ENCODE measurements at regions not wholly inside any gene's neighbourhood (a gene's known extent, or its start where the extent isn't known, plus 50 kb on each side); places are given as distances from the start of the nearest gene placed in this dataset.
"Not testable (repeated sequence)": the region's sequence is repeated elsewhere in the genome, so short reads cannot be mapped to it uniquely, and the experiment has no call there.

DNA sequence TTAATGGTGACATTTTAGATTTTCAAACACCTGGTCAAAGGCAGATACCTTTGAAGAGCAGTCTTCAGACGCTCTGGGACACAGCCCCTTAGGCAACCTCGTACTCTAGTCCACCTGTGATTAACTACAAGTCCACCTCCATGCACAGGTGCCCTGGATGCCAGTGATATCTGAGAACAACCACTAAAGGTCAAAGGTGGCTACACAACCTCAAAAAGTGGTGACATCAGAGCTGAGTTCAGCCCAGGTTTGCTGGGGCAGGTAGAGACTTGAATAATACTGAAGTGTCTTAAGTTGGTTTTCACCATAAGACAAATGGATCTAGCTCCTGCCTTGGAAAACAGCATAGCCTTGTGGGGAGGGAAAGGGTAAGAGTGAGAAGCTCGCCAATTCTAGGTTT is 143.4 kb upstream of the ADO start:
- DNase-seq = no peak

DNA sequence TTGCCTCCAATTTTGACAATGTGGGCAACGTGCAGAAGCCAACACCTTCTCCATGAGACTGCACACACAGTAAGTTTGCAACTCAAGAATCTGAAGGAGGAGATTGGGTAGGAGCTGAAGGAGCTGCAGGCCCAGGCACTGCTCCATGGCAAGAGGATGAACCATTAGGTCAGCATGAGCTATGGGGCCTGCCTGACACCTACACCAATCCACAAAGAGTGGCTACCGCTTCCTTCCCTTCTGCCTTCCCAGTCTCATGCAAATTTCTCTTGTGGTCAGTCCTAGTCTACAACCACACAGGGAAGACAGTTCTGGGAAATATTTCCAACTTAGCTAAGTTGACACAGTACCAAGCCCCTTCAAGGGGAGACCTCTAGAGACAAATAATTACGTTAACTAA is 142.0 kb upstream of the ADO start:
- DNase-seq = no peak

DNA sequence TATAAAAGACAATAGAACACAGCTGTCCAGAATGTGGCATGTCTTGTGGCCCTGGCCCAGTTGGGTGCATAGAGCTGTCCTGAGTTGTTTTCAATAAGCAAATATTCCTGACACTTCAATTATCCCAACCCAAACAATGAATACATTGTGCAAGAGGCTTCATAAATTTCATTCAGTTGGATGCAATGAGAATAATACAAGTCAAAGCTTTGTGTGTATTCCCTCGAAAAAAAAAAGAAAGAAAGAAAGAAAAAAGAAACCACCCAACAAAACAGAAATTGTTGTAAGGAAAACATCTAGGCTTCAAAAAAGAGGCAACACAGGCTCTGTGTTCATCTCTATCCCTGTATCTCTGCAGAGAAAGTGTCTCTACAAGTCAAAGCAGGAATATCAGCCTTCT is 138.7 kb upstream of the ADO start:
- no peak for DNase-seq

GRCh38 chr10:62666275-62666674 is 138.2 kb upstream of the ADO start:
- no peak for DNase-seq

- DNase-seq = no peak
Measured at GRCh38 chr10:62669341-62669740, 135.2 kb upstream of the ADO start.

GRCh38 chr10:62671104-62671503 is 133.4 kb upstream of the ADO start:
- DNase-seq = no peak

GRCh38 chr10:62681211-62681940 is 123.1 kb upstream of the ADO start:
- no peak for DNase-seq

GRCh38 chr10:62684911-62685310 is 119.6 kb upstream of the ADO start:
- DNase-seq = no peak

- DNase-seq = no peak
Measured at GRCh38 chr10:62687230-62687748, 117.2 kb upstream of the ADO start.

GRCh38 chr10:62688971-62689700 is 115.4 kb upstream of the ADO start:
- no peak for DNase-seq

GRCh38 chr10:62689712-62690111 is 114.8 kb upstream of the ADO start:
- DNase-seq = no peak

DNA sequence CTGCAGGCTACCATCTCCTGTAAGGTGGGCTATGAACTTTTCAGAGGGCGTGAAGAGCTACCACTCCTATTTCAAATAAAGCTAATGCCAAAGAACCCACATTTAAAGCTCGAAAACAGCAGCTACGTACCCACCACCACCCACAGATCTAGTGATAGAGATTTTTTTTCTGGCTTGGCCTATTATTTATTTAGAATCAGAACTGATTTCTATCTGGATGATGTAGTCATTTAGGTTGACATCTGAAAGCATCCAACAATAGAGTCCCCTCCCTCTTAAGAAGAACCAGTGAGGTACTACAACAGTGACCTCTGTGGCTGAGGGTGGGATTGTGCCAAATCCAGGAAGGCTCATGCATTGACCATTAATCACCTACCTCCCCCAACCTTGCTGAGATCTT is 113.8 kb upstream of the ADO start:
- no peak for DNase-seq

- DNase-seq = no peak
Measured at GRCh38 chr10:62691336-62691735, 113.2 kb upstream of the ADO start.

GRCh38 chr10:62692085-62692484 is 112.4 kb upstream of the ADO start:
- DNase-seq = no peak

GRCh38 chr10:62693306-62693705 is 111.2 kb upstream of the ADO start:
- DNase-seq = no peak

DNA sequence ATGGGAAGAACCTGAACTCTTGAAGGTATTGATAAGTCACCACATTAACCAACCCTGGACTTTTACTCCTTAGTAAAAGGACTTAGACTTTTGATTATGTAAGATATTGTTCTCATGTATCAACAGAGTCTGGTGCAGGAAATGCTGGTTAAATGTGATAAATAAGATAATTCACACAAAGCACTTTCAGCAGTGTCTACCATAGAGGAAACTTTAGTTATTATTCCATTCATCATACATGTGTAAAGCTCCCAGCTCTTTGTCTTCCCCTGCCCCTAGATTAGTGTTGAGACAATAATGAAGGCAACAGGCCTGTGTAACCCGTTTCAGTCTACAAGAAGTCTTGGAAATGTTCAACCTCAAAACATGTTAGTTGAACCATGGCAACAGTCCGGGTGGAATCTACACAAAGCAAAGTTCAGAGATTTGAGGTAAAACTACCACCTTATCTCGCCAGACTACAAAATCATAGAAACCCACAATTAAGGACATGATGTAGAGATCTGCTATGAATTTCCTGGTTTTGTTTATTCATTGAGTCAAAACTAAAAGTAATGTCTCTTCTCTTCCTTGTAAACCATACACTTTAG is 109.9 kb upstream of the ADO start:
- no peak for DNase-seq

- no peak for DNase-seq
Measured at GRCh38 chr10:62696798-62697197, 107.7 kb upstream of the ADO start.

DNA sequence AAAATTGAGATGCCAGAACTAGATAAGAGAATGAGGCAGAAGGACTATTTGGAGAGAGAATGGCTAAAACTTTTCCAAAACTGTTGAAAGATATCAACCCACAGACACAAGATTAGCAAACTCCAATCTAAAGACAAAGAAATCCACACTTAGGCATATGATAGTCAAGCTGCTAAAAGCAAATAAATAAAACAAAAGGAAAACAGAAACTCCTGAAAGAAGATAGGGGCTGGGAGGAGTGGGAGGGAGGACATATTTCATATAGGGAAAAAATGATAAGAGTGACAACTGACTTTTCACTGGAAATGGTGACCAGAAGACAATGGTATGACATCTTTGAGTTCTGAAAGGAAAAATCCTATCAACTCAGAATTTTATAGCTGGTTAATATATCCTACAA is 105.4 kb upstream of the ADO start:
- no peak for DNase-seq

- not testable (repeated sequence) for DNase-seq
Measured at GRCh38 chr10:62704121-62704520, 100.4 kb upstream of the ADO start.

- no peak for DNase-seq
Measured at GRCh38 chr10:62705789-62706188, 98.7 kb upstream of the ADO start.

GRCh38 chr10:62707810-62708209 is 96.7 kb upstream of the ADO start:
- DNase-seq = no peak

GRCh38 chr10:62708569-62708968 is 96.0 kb upstream of the ADO start:
- DNase-seq = no peak

DNA sequence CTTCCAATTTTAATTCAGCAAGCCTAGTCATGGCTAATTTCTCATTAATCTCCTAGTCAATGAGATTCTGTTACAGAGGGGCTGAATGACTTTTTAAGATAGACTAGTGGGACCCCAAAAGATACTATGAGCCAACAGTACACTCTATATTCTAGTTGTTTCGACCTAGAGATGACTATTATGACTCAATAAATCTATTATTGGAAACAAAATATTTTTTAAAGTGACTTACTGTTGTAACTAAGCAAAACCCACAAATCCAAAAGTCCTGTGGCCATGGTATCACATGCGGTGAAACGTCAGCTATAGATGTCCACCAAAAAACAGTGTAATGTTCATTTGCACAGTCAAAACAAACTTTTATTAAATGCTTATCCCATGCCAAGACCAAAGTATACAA is 95.3 kb upstream of the ADO start:
- DNase-seq = no peak

DNA sequence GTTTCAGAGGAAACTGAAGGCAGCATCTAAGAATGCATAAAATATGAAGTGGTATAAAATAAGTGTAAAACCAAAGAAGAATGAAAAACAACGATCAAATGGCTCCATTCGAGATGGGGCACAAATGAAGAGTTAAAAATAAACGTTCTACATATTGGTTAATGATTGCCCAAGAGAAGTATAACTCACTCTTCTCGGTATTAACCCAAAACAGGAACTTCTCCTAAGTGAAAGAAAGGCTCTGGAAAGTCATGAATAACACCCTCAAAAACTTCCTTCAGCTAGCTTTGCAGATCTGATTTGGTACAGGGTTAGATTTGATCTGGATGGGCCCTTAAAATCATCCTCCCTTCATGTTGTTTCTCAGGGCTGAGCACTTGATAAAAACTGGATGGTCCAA is 94.3 kb upstream of the ADO start:
- no peak for DNase-seq

Data from hematopoietic multipotent progenitor cell treated with erythropoietin and hydrocortisone succinate and interleukin-3 and kit ligand, for 8 days (in vitro differentiated cells).